PC-3 (cell line): ENCODE measurements at regions not wholly inside any gene's neighbourhood (a gene's known extent, or its start where the extent isn't known, plus 50 kb on each side); places are given as distances from the start of the nearest gene placed in this dataset.

Experiments used
- EZH2 ChIP-seq: fragments of 300-600 bp; sonication (generic); IDR thresholded peaks from one replicate; pipeline ENCODE4 v1.6.1; 2017; ENCODE audit warnings: antibody characterized with exemption, mild to moderate bottlenecking, low read length; ENCODE audit not compliant: unreplicated experiment
- EZH2phosphoT487 ChIP-seq: fragments of 300-600 bp; sonication (generic); IDR thresholded peaks from 2 replicates; pipeline ENCODE4 v1.6.1; 2018; ENCODE audit warnings: mild to moderate bottlenecking, antibody characterized with exemption, low read length, borderline replicate concordance
- TF ChIP-seq, protein P1 (sequence below): fragments of 300-600 bp; sonication (generic); conservative IDR thresholded peaks from 2 replicates; pipeline ENCODE4 v1.5.1; 2017; ENCODE audit warnings: antibody characterized with exemption, low read depth, mild to moderate bottlenecking, low read length

DNA sequence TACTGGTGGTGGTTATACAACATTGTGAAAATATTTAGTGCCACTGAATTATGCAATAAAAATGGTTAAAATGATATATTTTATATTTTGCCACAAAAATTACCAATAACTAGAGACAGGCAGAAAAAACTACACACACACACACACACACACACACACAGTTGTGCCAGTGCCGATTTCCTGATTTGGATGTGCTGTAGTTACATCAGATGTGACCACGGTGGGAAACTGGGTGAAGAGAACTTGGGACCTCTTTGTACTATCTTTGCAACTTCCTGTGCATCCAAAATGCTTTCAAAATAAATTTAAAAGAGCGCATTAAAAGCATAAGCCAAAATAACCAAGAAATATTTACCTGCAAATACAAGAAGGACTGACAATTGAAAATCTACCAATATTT lies 61.6 kb upstream of the CCBE1 start:
- TF ChIP-seq, protein P1, sequence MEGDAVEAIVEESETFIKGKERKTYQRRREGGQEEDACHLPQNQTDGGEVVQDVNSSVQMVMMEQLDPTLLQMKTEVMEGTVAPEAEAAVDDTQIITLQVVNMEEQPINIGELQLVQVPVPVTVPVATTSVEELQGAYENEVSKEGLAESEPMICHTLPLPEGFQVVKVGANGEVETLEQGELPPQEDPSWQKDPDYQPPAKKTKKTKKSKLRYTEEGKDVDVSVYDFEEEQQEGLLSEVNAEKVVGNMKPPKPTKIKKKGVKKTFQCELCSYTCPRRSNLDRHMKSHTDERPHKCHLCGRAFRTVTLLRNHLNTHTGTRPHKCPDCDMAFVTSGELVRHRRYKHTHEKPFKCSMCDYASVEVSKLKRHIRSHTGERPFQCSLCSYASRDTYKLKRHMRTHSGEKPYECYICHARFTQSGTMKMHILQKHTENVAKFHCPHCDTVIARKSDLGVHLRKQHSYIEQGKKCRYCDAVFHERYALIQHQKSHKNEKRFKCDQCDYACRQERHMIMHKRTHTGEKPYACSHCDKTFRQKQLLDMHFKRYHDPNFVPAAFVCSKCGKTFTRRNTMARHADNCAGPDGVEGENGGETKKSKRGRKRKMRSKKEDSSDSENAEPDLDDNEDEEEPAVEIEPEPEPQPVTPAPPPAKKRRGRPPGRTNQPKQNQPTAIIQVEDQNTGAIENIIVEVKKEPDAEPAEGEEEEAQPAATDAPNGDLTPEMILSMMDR, result no peak
- TF ChIP-seq EZH2phosphoT487 (no peak), EZH2 (no peak)
